Cardiac muscle cell (in vitro differentiated cells and primary cell): ENCODE measurements at regions not wholly inside any gene's neighbourhood (a gene's known extent, or its start where the extent isn't known, plus 50 kb on each side); places are given as distances from the start of the nearest gene placed in this dataset.

Experiments used
- DNase-seq, 2 donors: peaks; one replicate each; pipeline versions ENCODE4 v3.0.0 to v3.0.0-alpha.2; 2010 to 2017; ENCODE audit warnings: low read depth in 1 of 2, low spot score in 1 of 2
- H3K27ac ChIP-seq: fragments of 200-600 bp; sonication (generic); 2 replicates; pipeline ENCODE4 v1.5.1; 2016
- H3K27me3 ChIP-seq: fragments of 200-600 bp; sonication (generic); 2 replicates; pipeline ENCODE4 v1.6.0; 2016; ENCODE audit warnings: control low read depth
- H3K36me3 ChIP-seq: fragments of 200-600 bp; sonication (generic); 2 replicates; pipeline ENCODE4 v1.5.1; 2016; ENCODE audit warnings: control low read depth
- H3K4me1 ChIP-seq: fragments of 200-600 bp; sonication (generic); 2 replicates; pipeline ENCODE4 v1.8.1; 2017; ENCODE audit warnings: low read depth, mild to moderate bottlenecking, mixed run types
- H3K4me3 ChIP-seq: fragments of 200-600 bp; sonication (generic); 2 replicates; pipeline ENCODE4 v1.5.1; 2016; ENCODE audit warnings: mild to moderate bottlenecking
- H3K9me3 ChIP-seq: fragments of 200-600 bp; sonication (generic); 2 replicates; pipeline ENCODE4 v1.5.1; 2017; ENCODE audit warnings: low read depth, mild to moderate bottlenecking, control low read depth
- CTCF ChIP-seq: IDR thresholded peaks from 2 replicates; pipeline ENCODE4 v1.5.1; 2012; ENCODE audit warnings: low read depth, mild to moderate bottlenecking, low read length

GRCh38 chr17:33725675-33726271 lies 432.7 kb upstream of the ASIC2 start:
- TF ChIP-seq CTCF, result peak; percentile 76
- no peak overlapping the region for H3K4me3 ChIP-seq
- peak; percentile 37 to 60 for DNase-seq
- no peaks in the 10 kb centered on the region for H3K36me3 ChIP-seq
- peaks cover 21% of the 10 kb centered on the region for H3K27me3 ChIP-seq
- no peak overlapping the region for H3K27ac ChIP-seq
- H3K4me1 ChIP-seq, result no peaks in the 10 kb centered on the region
- no peaks in the 10 kb centered on the region for H3K9me3 ChIP-seq

- no peaks in the 10 kb centered on the region for H3K4me1 ChIP-seq
- H3K36me3 ChIP-seq, result no peaks in the 10 kb centered on the region
- no peaks in the 10 kb centered on the region for H3K9me3 ChIP-seq
- no peak for TF ChIP-seq CTCF
- H3K27ac ChIP-seq, result no peak overlapping the region
- DNase-seq, result no peak
- no peak overlapping the region for H3K4me3 ChIP-seq
- peaks cover 16% of the 10 kb centered on the region for H3K27me3 ChIP-seq
Observed at GRCh38 chr17:33730131-33730530, 437.0 kb upstream of the ASIC2 start.

- Histone ChIP-seq H3K27ac (no peak overlapping the region), H3K27me3 (peaks cover 11% of the 10 kb centered on the region), H3K4me1 (no peaks in the 10 kb centered on the region), H3K36me3 (no peaks in the 10 kb centered on the region), H3K9me3 (no peaks in the 10 kb centered on the region), H3K4me3 (no peak overlapping the region)
- no peak for TF ChIP-seq CTCF
- peak; percentile 8 to 75 for DNase-seq
Observed at GRCh38 chr17:33732116-33732515, 439.0 kb upstream of the ASIC2 start.

GRCh38 chr17:33739714-33740113 lies 446.6 kb upstream of the ASIC2 start:
- no peak for TF ChIP-seq CTCF
- DNase-seq, result no peak

GRCh38 chr17:33745047-33745760 lies 452.1 kb upstream of the ASIC2 start:
- H3K27me3 ChIP-seq, result peaks cover 15% of the 10 kb centered on the region
- no peak for DNase-seq
- TF ChIP-seq CTCF, result no peak
- H3K27ac ChIP-seq, result no peak overlapping the region
- H3K9me3 ChIP-seq, result no peaks in the 10 kb centered on the region
- no peaks in the 10 kb centered on the region for H3K36me3 ChIP-seq
- peaks cover 4% of the 10 kb centered on the region for H3K4me1 ChIP-seq
- H3K4me3 ChIP-seq, result no peak overlapping the region

More at GRCh38 chr17:33739714-33740113, 446.6 kb upstream of the ASIC2 start:
- H3K27me3 ChIP-seq, result peaks cover 7% of the 10 kb centered on the region
- H3K4me3 ChIP-seq, result no peak overlapping the region
- H3K4me1 ChIP-seq, result no peaks in the 10 kb centered on the region
- H3K36me3 ChIP-seq, result no peaks in the 10 kb centered on the region
- no peak overlapping the region for H3K27ac ChIP-seq
- H3K9me3 ChIP-seq, result no peaks in the 10 kb centered on the region
